ENCODE measurements at regions not wholly inside any gene's neighbourhood (a gene's known extent, or its start where the extent isn't known, plus 50 kb on each side); places are given as distances from the start of the nearest gene placed in this dataset.

- Histone ChIP-seq H3K27ac (ENCODE audit: low read depth, low read length) (no peak overlapping the region), H3K27me3 (ENCODE audit: control insufficient read depth, low read length) (no peaks in the 10 kb centered on the region), H3K9me2 (replicated peaks; ENCODE audit: control insufficient read depth, low read length) (no peaks in the 10 kb centered on the region), H3K4me2 (ENCODE audit: low read length) (no peak overlapping the region), H3F3A (ENCODE audit: control insufficient read depth, insufficient read depth) (no peaks in the 10 kb centered on the region), H3K36me3 (ENCODE audit: control insufficient read depth, low read length) (no peaks in the 10 kb centered on the region), H4K20me1 (ENCODE audit: control insufficient read depth, insufficient read depth, low read depth, low read length) (no peaks in the 10 kb centered on the region), H3K4me1 (ENCODE audit: control insufficient read depth, low read length) (no peaks in the 10 kb centered on the region), H3K4me3 (ENCODE audit: low read length) (no peak overlapping the region), H3K79me2 (ENCODE audit: control insufficient read depth, low read length) (no peaks in the 10 kb centered on the region), H3K9me3 (ENCODE audit: control insufficient read depth, insufficient read depth, low read length) (no peaks in the 10 kb centered on the region)
- TF ChIP-seq CTCF (IDR thresholded peaks at IDR 0.05; ENCODE audit: low read depth, low read length, poor library complexity, severe bottlenecking), result no peak
- no peak for TF ChIP-seq EZH2phosphoT487 (IDR thresholded peaks at IDR 0.05; ENCODE audit: borderline replicate concordance, low read length)
Observed at GRCh38 chrX:3768881-3769280, 55.4 kb upstream of the PRKX start.

Data from DOHH2 (cell line).